Stimulated activated CD8-positive, alpha-beta memory T cell treated with anti-CD3 and anti-CD28 coated beads, Interleukin-4, amount 100 ng/mL, for 48 hours (primary cell): ENCODE measurements at regions not wholly inside any gene's neighbourhood (a gene's known extent, or its start where the extent isn't known, plus 50 kb on each side); places are given as distances from the start of the nearest gene placed in this dataset.

Source experiments
- DNase-seq: peaks from one replicate; pipeline ENCODE4 v3.0.0-alpha.2; 2020

- no peak for DNase-seq
These were observed 435.1 kb upstream of the PCDH20 start for GRCh38 chr13:61850794-61851193.

GRCh38 chr13:61838568-61838967 is 422.9 kb upstream of the PCDH20 start:
- no peak for DNase-seq

GRCh38 chr13:61833228-61833627 is 417.6 kb upstream of the PCDH20 start:
- DNase-seq = no peak

GRCh38 chr13:61831026-61831425 is 415.4 kb upstream of the PCDH20 start:
- DNase-seq = no peak

GRCh38 chr13:61830475-61830874 is 414.8 kb upstream of the PCDH20 start:
- DNase-seq = no peak

- no peak for DNase-seq
These were observed 408.5 kb upstream of the PCDH20 start for GRCh38 chr13:61824168-61824567.

GRCh38 chr13:61812286-61812685 is 396.6 kb upstream of the PCDH20 start:
- no peak for DNase-seq

GRCh38 chr13:61810065-61810464 is 394.4 kb upstream of the PCDH20 start:
- no peak for DNase-seq

- DNase-seq = no peak
These were observed 381.7 kb upstream of the PCDH20 start for GRCh38 chr13:61797397-61797796.

- no peak for DNase-seq
These were observed 379.9 kb upstream of the PCDH20 start for GRCh38 chr13:61795580-61795979.

GRCh38 chr13:61779456-61779855 is 363.8 kb upstream of the PCDH20 start:
- DNase-seq = no peak

GRCh38 chr13:61778531-61778930 is 362.9 kb upstream of the PCDH20 start:
- no peak for DNase-seq

GRCh38 chr13:61777899-61778298 is 362.2 kb upstream of the PCDH20 start:
- no peak for DNase-seq

- no peak for DNase-seq
These were observed 361.6 kb upstream of the PCDH20 start for GRCh38 chr13:61777271-61777670.

- no peak for DNase-seq
These were observed 359.3 kb upstream of the PCDH20 start for GRCh38 chr13:61774903-61775302.

GRCh38 chr13:61770681-61771080 is 355.0 kb upstream of the PCDH20 start:
- DNase-seq = no peak

GRCh38 chr13:61768175-61768574 is 352.5 kb upstream of the PCDH20 start:
- no peak for DNase-seq

- no peak for DNase-seq
These were observed 351.0 kb upstream of the PCDH20 start for GRCh38 chr13:61766667-61767058.

GRCh38 chr13:61765940-61766666 is 350.5 kb upstream of the PCDH20 start:
- no peak for DNase-seq

GRCh38 chr13:61765181-61765742 is 349.6 kb upstream of the PCDH20 start:
- no peak for DNase-seq

- DNase-seq = no peak
These were observed 346.0 kb upstream of the PCDH20 start for GRCh38 chr13:61761690-61762089.

- DNase-seq = no peak
These were observed 344.5 kb upstream of the PCDH20 start for GRCh38 chr13:61760102-61760501.

- no peak for DNase-seq
These were observed 340.4 kb upstream of the PCDH20 start for GRCh38 chr13:61756031-61756430.

- DNase-seq = no peak
These were observed 335.4 kb upstream of the PCDH20 start for GRCh38 chr13:61751039-61751438.

- no peak for DNase-seq
These were observed 322.6 kb upstream of the PCDH20 start for GRCh38 chr13:61738236-61738750.
